ENCODE measurements at regions not wholly inside any gene's neighbourhood (a gene's known extent, or its start where the extent isn't known, plus 50 kb on each side); places are given as distances from the start of the nearest gene placed in this dataset.

DNA sequence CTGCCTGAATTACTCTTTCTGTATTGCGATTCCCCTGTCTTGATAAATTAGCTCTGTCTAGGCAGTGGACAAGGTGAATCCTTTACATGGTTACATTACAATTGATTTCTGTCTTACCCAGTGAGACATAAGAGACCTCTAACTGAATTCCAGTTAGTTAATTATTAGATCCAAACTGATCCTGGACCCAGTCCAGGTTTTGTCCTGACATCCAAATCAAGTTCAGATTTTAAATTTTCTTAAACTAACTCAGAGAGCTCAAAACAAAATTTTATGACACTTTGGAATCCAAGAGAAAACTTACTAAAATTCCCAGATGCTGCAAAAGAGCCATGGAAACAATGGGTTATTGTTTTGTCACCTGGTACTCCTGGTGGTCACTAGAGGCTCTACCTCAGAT, 2166.6 kb downstream of the TP53TG3F start:
- intact Hi-C loops (cut with micrococcal nuclease), result no loop called here
- H3K27ac ChIP-seq (ENCODE audit: extremely low read depth, low read depth, low read length), result no peak overlapping the region
- BruUV-seq (replicated peaks), result no TSS peak
- POLR2A ChIA-PET, result no interaction called here
- FAIRE-seq (no peak), DNase-seq (ENCODE audit: extremely low read depth in 1 of 4, low spot score in 3 of 4) (no peak), ATAC-seq (no peak)
- TF ChIP-seq SMAD3 (CRISPR knock-in tag; conservative IDR thresholded peaks at IDR 0.05) (no peak), NCOR1 (IDR thresholded peaks at IDR 0.05) (no peak), FOSL1 (tag; conservative IDR thresholded peaks at IDR 0.05) (no peak), NCOA1 (IDR thresholded peaks at IDR 0.05; ENCODE audit: low read depth) (no peak), U2AF2 (optimal IDR thresholded peaks at IDR 0.05; ENCODE audit: low read depth, low read length) (no peak), SMARCC2 (IDR thresholded peaks at IDR 0.05; ENCODE audit: low read depth) (no peak), CBFA2T2 (conservative IDR thresholded peaks at IDR 0.05) (no peak), TSC22D4 (tag; IDR thresholded peaks at IDR 0.05) (no peak)
- TF ChIP-seq, protein P1, sequence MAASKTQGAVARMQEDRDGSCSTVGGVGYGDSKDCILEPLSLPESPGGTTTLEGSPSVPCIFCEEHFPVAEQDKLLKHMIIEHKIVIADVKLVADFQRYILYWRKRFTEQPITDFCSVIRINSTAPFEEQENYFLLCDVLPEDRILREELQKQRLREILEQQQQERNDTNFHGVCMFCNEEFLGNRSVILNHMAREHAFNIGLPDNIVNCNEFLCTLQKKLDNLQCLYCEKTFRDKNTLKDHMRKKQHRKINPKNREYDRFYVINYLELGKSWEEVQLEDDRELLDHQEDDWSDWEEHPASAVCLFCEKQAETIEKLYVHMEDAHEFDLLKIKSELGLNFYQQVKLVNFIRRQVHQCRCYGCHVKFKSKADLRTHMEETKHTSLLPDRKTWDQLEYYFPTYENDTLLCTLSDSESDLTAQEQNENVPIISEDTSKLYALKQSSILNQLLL (CRISPR knock-in tag; IDR thresholded peaks at IDR 0.05; ENCODE audit: borderline replicate concordance), result no peak
- H3K9me3 ChIP-seq (replicated peaks; ENCODE audit: control insufficient read depth, insufficient read depth, low read depth, low read length), result no peaks in the 10 kb centered on the region
- CTCF ChIA-PET (ENCODE audit: low intra/inter-chr PET ratio), result no interaction called here
- no peak overlapping the region for H2AFZ ChIP-seq (ENCODE audit: low read depth, low read length)
- in situ Hi-C loops (cut with MboI), result no loop called here
- no peaks in the 10 kb centered on the region for H3K79me2 ChIP-seq (ENCODE audit: control insufficient read depth, insufficient read depth, low read length)
- no peaks in the 10 kb centered on the region for H4K20me1 ChIP-seq (replicated peaks; ENCODE audit: control insufficient read depth, insufficient read depth, low read length)
- no peaks in the 10 kb centered on the region for H3K36me3 ChIP-seq (ENCODE audit: control insufficient read depth, insufficient read depth, low read length)
- H3K9ac ChIP-seq (ENCODE audit: insufficient read depth in 1 of 2, low read depth in 2 of 2, low read length in 2 of 2), result no peak overlapping the region
- H3K27me3 ChIP-seq (ENCODE audit: control insufficient read depth in 2 of 2, insufficient read depth in 2 of 2, low read length in 2 of 2), result no peaks in the 10 kb centered on the region
- no peaks in the 10 kb centered on the region for H3K9me1 ChIP-seq (ENCODE audit: control insufficient read depth, insufficient read depth, low read length)
- H3K4me3 ChIP-seq, result no peak overlapping the region
- 0% methylated on average over 1 of the region's 1 CpG for WGBS (ENCODE audit: insufficient coverage, low coverage, missing lambda C conversion rate)
- H3K4me2 ChIP-seq (ENCODE audit: insufficient read depth, low read length), result no peak overlapping the region
- H3K4me1 ChIP-seq (replicated peaks in 1 of 2; ENCODE audit: control insufficient read depth in 2 of 2, insufficient read depth in 2 of 2, low read length in 2 of 2), result no peaks in the 10 kb centered on the region

Measured in K562 (cell line).